BJ (cell line): ENCODE measurements at regions not wholly inside any gene's neighbourhood (a gene's known extent, or its start where the extent isn't known, plus 50 kb on each side); places are given as distances from the start of the nearest gene placed in this dataset.
A peak's percentile ranks its signal among the peaks of the same experiment; 100 is the strongest.

ENCODE experiments used
- CTCF ChIA-PET: fragments of 350-600 bp; formaldehyde crosslinking; extraction: SDS; loops from one replicate; lab custom pipeline; 2021; ENCODE audit warnings: antibody characterized with exemption, inconsistent platforms; lab: Yijun Ruan, JAX
- POLR2A ChIA-PET: fragments of 300-600 bp; sonication (Branson Sonifier 250); formaldehyde crosslinking; extraction: SDS; loops from one replicate; lab custom pipeline; 2021; ENCODE audit warnings: antibody characterized with exemption; lab: Charles Lee
- DNase-seq: peaks from one replicate; pipeline ENCODE4 v3.0.0-alpha.2; 2011; ENCODE audit warnings: low read depth
- H3K27me3 ChIP-seq: 2 replicates; pipeline ENCODE4 v1.6.0; 2011; ENCODE audit warnings: low read length; ENCODE audit not compliant: control insufficient read depth, insufficient read depth
- H3K36me3 ChIP-seq: 2 replicates; pipeline ENCODE4 v1.5.1; 2011; ENCODE audit warnings: low read length; ENCODE audit not compliant: control insufficient read depth, insufficient read depth
- H3K4me3 ChIP-seq: 2 replicates; pipeline ENCODE4 v1.5.1; 2011; ENCODE audit warnings: low read depth, mild to moderate bottlenecking, control low read depth, low read length
- TF ChIP-seq, protein P1 (sequence below): IDR thresholded peaks from 2 replicates; pipeline ENCODE4 v1.5.1; 2011; ENCODE audit warnings: low read depth, mild to moderate bottlenecking, control low read depth, inconsistent platforms, low read length, moderate library complexity; ENCODE audit not compliant: insufficient read depth

DNA sequence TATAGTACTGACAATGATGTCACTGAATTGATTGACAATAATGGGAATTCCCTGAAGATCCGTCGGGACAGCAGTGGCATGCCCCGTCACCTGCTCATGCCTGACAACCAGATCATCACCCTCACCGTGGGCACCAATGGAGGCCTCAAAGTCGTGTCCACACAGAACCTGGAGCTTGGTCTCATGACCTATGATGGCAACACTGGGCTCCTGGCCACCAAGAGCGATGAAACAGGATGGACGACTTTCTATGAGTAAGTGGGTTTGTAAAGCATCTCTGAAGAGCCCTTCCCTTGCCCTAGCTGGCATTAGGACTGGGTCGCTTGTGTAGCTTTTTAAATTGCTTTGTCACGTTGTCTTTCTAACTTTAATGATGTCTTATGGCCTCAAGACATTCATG, 72.7 kb upstream of the WWC1 start:
- TF ChIP-seq, protein P1, sequence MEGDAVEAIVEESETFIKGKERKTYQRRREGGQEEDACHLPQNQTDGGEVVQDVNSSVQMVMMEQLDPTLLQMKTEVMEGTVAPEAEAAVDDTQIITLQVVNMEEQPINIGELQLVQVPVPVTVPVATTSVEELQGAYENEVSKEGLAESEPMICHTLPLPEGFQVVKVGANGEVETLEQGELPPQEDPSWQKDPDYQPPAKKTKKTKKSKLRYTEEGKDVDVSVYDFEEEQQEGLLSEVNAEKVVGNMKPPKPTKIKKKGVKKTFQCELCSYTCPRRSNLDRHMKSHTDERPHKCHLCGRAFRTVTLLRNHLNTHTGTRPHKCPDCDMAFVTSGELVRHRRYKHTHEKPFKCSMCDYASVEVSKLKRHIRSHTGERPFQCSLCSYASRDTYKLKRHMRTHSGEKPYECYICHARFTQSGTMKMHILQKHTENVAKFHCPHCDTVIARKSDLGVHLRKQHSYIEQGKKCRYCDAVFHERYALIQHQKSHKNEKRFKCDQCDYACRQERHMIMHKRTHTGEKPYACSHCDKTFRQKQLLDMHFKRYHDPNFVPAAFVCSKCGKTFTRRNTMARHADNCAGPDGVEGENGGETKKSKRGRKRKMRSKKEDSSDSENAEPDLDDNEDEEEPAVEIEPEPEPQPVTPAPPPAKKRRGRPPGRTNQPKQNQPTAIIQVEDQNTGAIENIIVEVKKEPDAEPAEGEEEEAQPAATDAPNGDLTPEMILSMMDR, result no peak
- ChIA-PET POLR2A (interaction anchor here (0.6 kb wide), 1 partner anchor 192 kb away, joined by 3 read pairs; no protein-coding TSS in a partner anchor), CTCF (interaction anchor here (0.7 to 2.2 kb wide), 13 partner anchors 10 to 650 kb away, joined by 3 to 16 read pairs (median 4); no protein-coding TSS in a partner anchor)
- Histone ChIP-seq H3K36me3 (no peaks in the 10 kb centered on the region), H3K27me3 (peaks cover 4% of the 10 kb centered on the region), H3K4me3 (no peak overlapping the region)
- DNase-seq, result no peak

DNA sequence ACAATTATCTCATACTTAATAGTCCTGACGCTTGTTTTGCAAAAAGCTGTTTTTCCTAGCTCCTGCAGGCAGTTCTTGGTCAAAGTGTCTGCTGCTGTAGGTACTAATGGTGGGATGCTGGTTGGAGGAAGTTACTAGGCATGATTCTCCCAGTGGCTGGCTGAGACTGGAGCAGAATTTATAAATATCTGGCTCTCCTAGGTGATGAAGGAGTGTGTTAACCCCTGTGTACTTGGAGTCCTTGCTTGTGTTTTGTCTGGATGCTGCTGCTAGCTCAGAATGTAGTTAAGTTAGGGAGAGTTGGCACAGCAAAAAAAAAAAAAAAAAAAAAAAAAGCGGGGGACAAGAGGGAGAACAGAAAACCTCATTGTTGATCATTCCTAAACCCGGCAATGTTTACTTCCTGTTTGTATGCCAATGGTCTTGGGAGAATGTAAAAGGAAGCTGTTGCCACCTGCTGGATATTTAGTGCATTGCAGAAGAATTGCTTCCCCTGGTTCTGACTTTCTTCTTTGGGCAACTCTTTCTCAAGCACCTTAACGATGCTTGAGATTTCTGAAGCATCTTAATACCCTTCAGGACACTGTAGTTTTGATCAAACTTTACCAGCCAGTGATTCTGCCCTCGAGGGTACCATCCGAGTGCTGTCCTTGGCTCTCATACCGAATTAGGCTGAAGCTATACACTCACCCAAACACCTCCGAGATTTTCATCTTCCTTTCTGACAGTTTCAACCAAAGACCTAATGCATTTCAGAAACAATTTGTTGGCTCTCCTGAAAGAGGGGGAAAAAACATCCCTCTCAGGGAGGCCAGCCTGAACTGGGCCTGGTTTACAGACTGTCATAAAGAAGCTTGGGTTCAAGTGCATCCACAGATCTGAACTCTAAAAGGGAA, 71.7 kb upstream of the WWC1 start:
- TF ChIP-seq, protein P1, result peak; percentile 87
- ChIA-PET POLR2A (interaction anchor here (0.6 kb wide), 2 partner anchors 191 to 338 kb away, joined by 3 read pairs; no protein-coding TSS in a partner anchor), CTCF (interaction anchor here (0.6 to 2.2 kb wide), 33 partner anchors 8 to 1348 kb away, joined by 3 to 16 read pairs (median 3); no protein-coding TSS in a partner anchor)
- Histone ChIP-seq H3K36me3 (no peaks in the 10 kb centered on the region), H3K27me3 (peaks cover 4% of the 10 kb centered on the region), H3K4me3 (no peak overlapping the region)
- DNase-seq, result peak; percentile 12

DNA sequence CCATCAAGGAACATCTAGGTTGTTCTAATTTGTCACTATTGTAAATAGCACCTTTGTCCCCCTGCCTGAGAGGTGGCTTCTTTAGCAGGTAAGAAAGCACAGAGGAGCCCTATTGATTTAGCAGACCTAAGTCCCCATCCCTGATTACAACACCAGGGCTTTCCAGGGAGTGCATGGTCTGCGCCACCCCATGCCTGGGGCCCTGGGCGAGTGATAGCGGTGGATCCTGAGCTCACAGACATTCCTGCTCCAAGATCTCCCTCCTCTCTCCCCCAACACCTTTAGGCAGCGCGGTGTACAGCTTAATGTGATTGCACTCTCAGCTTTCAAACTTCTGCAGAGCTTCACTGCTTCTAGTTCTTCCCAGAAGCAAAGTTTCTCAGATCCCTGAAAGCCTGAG, 67.4 kb upstream of the WWC1 start:
- Histone ChIP-seq H3K4me3 (no peak overlapping the region), H3K36me3 (no peaks in the 10 kb centered on the region), H3K27me3 (peaks cover 4% of the 10 kb centered on the region; the same call in 1 of the 2 replicates)
- CTCF ChIA-PET, result no interaction called here
- TF ChIP-seq, protein P1, result no peak
- POLR2A ChIA-PET, result interaction anchor here (0.7 kb wide), 1 partner anchor 504 kb away, joined by 4 read pairs; no protein-coding TSS in a partner anchor
- no peak for DNase-seq

DNA sequence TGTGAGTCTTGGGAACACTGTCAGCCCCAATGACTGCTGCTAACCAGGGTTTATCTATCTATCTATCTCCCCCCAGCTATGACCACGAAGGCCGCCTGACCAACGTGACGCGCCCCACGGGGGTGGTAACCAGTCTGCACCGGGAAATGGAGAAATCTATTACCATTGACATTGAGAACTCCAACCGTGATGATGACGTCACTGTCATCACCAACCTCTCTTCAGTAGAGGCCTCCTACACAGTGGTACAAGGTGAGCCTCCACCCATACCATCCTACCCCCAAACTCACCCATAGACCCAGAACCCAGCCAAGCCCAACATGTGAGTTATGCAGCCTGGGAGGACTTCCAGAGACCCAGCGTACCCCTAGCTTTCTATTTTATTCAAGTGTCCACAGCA, 65.4 kb upstream of the WWC1 start:
- ChIA-PET POLR2A (no interaction called here), CTCF (no interaction called here)
- no peaks in the 10 kb centered on the region for H3K36me3 ChIP-seq
- peaks cover 4% of the 10 kb centered on the region; the same call in 1 of the 2 replicates for H3K27me3 ChIP-seq
- TF ChIP-seq, protein P1, result no peak
- H3K4me3 ChIP-seq, result no peak overlapping the region
- no peak for DNase-seq

DNA sequence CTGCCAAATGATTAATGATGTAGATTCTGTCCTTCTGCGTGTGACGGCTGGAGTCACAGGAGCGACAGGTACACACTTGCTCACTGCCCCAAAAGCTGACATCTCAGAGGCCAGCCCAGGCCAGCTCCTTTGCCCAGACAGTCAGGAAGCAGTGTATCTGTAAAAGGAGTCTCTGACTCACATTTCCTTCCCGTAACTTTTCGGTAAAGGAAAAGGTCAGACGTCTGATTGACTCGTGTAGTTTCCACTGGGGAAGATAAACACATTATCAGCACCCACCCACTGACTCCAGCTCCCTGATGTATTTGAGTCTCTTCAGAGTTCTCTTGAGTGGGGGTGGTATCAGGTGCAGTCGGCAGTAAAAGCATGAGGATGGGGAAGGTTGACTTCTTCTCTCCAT, 64.4 kb upstream of the WWC1 start:
- ChIA-PET CTCF (no interaction called here), POLR2A (no interaction called here)
- Histone ChIP-seq H3K36me3 (no peaks in the 10 kb centered on the region), H3K27me3 (peaks cover 3% of the 10 kb centered on the region; the same call in 1 of the 2 replicates), H3K4me3 (no peak overlapping the region)
- no peak for DNase-seq
- TF ChIP-seq, protein P1, result no peak
